K562 (cell line): ENCODE measurements at regions not wholly inside any gene's neighbourhood (a gene's known extent, or its start where the extent isn't known, plus 50 kb on each side); places are given as distances from the start of the nearest gene placed in this dataset.

Experiments
- ATAC-seq: fragments of 200-7000 bp; cut with Tn5 transposase; 3 replicates; pipeline ENCODE4 v1.9.1; 2020; ENCODE audit warnings: moderate library complexity
- BruUV-seq: library from RNA; stranded (reverse); fragments of 400-500 nt; replicated peaks from 2 replicates; lab custom pipeline; 2021; lab: Mats Ljungman, UMichigan
- CTCF ChIA-PET: fragments of 300-600 bp; formaldehyde crosslinking; extraction: SDS; loops from one replicate; lab custom pipeline; 2021; ENCODE audit warnings: low intra/inter-chr PET ratio; lab: Yijun Ruan, JAX
- POLR2A ChIA-PET: fragments of 300-600, 350-650 bp; sonication (Branson Sonifier 250); formaldehyde crosslinking; extraction: SDS; loops from one replicate; lab custom pipeline; 2021; ENCODE audit warnings: antibody characterized with exemption, inconsistent platforms; lab: Yijun Ruan, JAX
- DNase-seq, 4 experiments: peaks; one replicate each; pipeline versions ENCODE4 v3.0.0 to v3.0.0-alpha.2; 2011 to 2018; ENCODE audit warnings: low spot score in 3 of 4, mixed read lengths in 3 of 4; ENCODE audit errors: extremely low read depth in 1 of 4
- FAIRE-seq: peaks from 2 replicates; lab custom pipeline; 2011; peaks lifted over from hg19 to GRCh38; lab: Jason Lieb, UNC
- H2AFZ ChIP-seq: 2 replicates; pipeline ENCODE4 v1.6.0; 2011; ENCODE audit warnings: low read depth, low read length, control low read depth, inconsistent platforms
- H3K27ac ChIP-seq: fragments of 200-600 bp; 3 replicates; pipeline ENCODE4 v1.8.0; 2011; ENCODE audit warnings: low read depth, mild to moderate bottlenecking, control low read depth, inconsistent platforms, low read length, moderate library complexity, mixed read lengths; ENCODE audit errors: extremely low read depth
- H3K27me3 ChIP-seq, 2 experiments: fragments of 300-600 bp in 1 of 2; 2 replicates in 1 of 2; 3 replicates in 1 of 2; pipeline versions ENCODE4 v1.6.0 to v1.8.0; 2011; ENCODE audit warnings: inconsistent platforms in 2 of 2, low read length in 2 of 2, mild to moderate bottlenecking in 1 of 2, mixed read lengths in 1 of 2, moderate library complexity in 1 of 2; ENCODE audit not compliant: control insufficient read depth in 2 of 2, insufficient read depth in 2 of 2
- H3K36me3 ChIP-seq: fragments of 300-600 bp; 3 replicates; pipeline ENCODE4 v1.8.0; 2011; ENCODE audit warnings: mild to moderate bottlenecking, low read length, inconsistent platforms; ENCODE audit not compliant: control insufficient read depth, insufficient read depth
- H3K4me1 ChIP-seq, 2 experiments: fragments of 200-600 bp in 1 of 2; replicated peaks in 1 of 2; 2 replicates in 1 of 2; 3 replicates in 1 of 2; pipeline versions ENCODE4 v1.5.1 to v1.8.0; 2011; ENCODE audit warnings: inconsistent platforms in 2 of 2, low read length in 2 of 2, mild to moderate bottlenecking in 1 of 2, mixed read lengths in 1 of 2, moderate library complexity in 1 of 2; ENCODE audit not compliant: control insufficient read depth in 2 of 2, insufficient read depth in 2 of 2
- H3K4me2 ChIP-seq: 2 replicates; pipeline ENCODE4 v1.6.1; 2011; ENCODE audit warnings: low read length, control low read depth, inconsistent platforms, mixed read lengths; ENCODE audit not compliant: insufficient read depth
- H3K4me3 ChIP-seq: fragments of 200-600 bp; sonication (generic), shearing (Covaris generic); 2 replicates; pipeline ENCODE4 v1.5.1; 2016; ENCODE audit warnings: control low read depth, inconsistent platforms
- H3K79me2 ChIP-seq: fragments of 200-600 bp; 3 replicates; pipeline ENCODE4 v1.8.0; 2011; ENCODE audit warnings: low read length, inconsistent platforms; ENCODE audit not compliant: control insufficient read depth, insufficient read depth
- H3K9ac ChIP-seq, 2 experiments: 2 replicates each; pipeline versions ENCODE4 v1.6.0 to v1.6.1; 2011; ENCODE audit warnings: low read depth in 2 of 2, low read length in 2 of 2, control low read depth in 1 of 2, inconsistent platforms in 1 of 2, mild to moderate bottlenecking in 1 of 2, mixed read lengths in 1 of 2; ENCODE audit not compliant: insufficient read depth in 1 of 2
- H3K9me1 ChIP-seq: one replicate; pipeline ENCODE4 v1.6.0; 2011; ENCODE audit warnings: inconsistent platforms, mild to moderate bottlenecking, low read length, moderate library complexity; ENCODE audit not compliant: control insufficient read depth, insufficient read depth
- H3K9me3 ChIP-seq: replicated peaks from 2 replicates; pipeline ENCODE4 v1.5.1; 2011; ENCODE audit warnings: low read depth, low read length, inconsistent platforms; ENCODE audit not compliant: control insufficient read depth, insufficient read depth
- H4K20me1 ChIP-seq: replicated peaks from 2 replicates; pipeline ENCODE4 v1.6.1; 2011; ENCODE audit warnings: low read length, inconsistent platforms, mixed read lengths; ENCODE audit not compliant: control insufficient read depth, insufficient read depth
- NBN ChIP-seq: fragments of 450-650 bp; IDR thresholded peaks from 2 replicates; pipeline ENCODE4 v1.6.1; 2016; ENCODE audit warnings: low read depth, mild to moderate bottlenecking
- SLC30A9 ChIP-seq: fragments of 250-450 bp; sonication (Bioruptor Pico); IDR thresholded peaks from 2 replicates; pipeline ENCODE4 v1.8.0; 2022; ENCODE audit warnings: mild to moderate bottlenecking, moderate library complexity
- WGBS: fragments of 100-300 bp; shearing (Covaris generic); methylation state at CpG from one replicate; pipeline ENCODE4 v1.1.6; 2016; ENCODE audit warnings: low coverage, mixed read lengths; ENCODE audit not compliant: insufficient coverage; ENCODE audit errors: missing lambda C conversion rate; 5-methylcytosine and 5-hydroxymethylcytosine counted together
- in situ Hi-C: fragments of 300-500 bp; cut with MboI; formaldehyde crosslinking; loops from 4 replicates; pipeline ENCODE4 v1.15.0; 2018; ENCODE audit warnings: inconsistent platforms, mixed read lengths
- intact Hi-C: fragments of 100-400 bp; cut with micrococcal nuclease; formaldehyde crosslinking; loops from 2 replicates; pipeline ENCODE4 v1.14.2; 2022
- TF ChIP-seq, protein P1 (sequence below): IDR thresholded peaks from 2 replicates; pipeline ENCODE4 v1.6.1; 2012; ENCODE audit warnings: low read depth, low read length, improper control_type of control experiment, borderline replicate concordance

- TF ChIP-seq SLC30A9 (CRISPR knock-in tag) (no peak), NBN (no peak)
- TF ChIP-seq, protein P1, sequence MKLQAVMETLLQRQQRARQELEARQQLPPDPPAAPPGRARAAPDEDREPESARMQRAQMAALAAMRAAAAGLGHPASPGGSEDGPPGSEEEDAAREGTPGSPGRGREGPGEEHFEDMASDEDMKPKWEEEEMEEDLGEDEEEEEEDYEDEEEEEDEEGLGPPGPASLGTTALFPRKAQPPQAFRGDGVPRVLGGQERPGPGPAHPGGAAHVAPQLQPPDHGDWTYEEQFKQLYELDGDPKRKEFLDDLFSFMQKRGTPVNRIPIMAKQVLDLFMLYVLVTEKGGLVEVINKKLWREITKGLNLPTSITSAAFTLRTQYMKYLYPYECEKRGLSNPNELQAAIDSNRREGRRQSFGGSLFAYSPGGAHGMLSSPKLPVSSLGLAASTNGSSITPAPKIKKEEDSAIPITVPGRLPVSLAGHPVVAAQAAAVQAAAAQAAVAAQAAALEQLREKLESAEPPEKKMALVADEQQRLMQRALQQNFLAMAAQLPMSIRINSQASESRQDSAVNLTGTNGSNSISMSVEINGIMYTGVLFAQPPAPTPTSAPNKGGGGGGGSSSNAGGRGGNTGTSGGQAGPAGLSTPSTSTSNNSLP, result no peak
- Histone ChIP-seq H3K9me1 (no peaks in the 10 kb centered on the region), H3K79me2 (no peaks in the 10 kb centered on the region), H3K9ac (no peak overlapping the region), H3K4me2 (no peak overlapping the region), H3K4me1 (peaks cover 0 to 15% of the 10 kb centered on the region in 2 experiments; a peak in 3 of 5 replicates), H3K9me3 (no peaks in the 10 kb centered on the region), H3K27me3 (peaks cover 16 to 80% of the 10 kb centered on the region in 2 experiments; a peak in 4 of 5 replicates), H3K4me3 (no peak overlapping the region), H2AFZ (no peak overlapping the region), H3K36me3 (no peaks in the 10 kb centered on the region), H4K20me1 (0 out of 2 replicates have a peak, but pooled peaks cover 7% of the 10 kb centered on the region), H3K27ac (no peak overlapping the region)
- 3% methylated on average over 8 of the region's 9 CpGs for WGBS
- FAIRE-seq (no peak), ATAC-seq (no peak), DNase-seq (no peak)
- CTCF ChIA-PET, result no interaction called here
- intact Hi-C loops, result no loop called here
- BruUV-seq, result no TSS peak
- in situ Hi-C loops, result no loop called here
- POLR2A ChIA-PET, result interaction anchor here (0.9 kb wide), 1 partner anchor 22 kb away, joined by 3 read pairs; no protein-coding TSS in a partner anchor
These were observed 358.8 kb downstream of the C16orf95 start for GRCh38 chr16:86958423-86958822.
